ENCODE measurements at regions not wholly inside any gene's neighbourhood (a gene's known extent, or its start where the extent isn't known, plus 50 kb on each side); places are given as distances from the start of the nearest gene placed in this dataset.

DNA sequence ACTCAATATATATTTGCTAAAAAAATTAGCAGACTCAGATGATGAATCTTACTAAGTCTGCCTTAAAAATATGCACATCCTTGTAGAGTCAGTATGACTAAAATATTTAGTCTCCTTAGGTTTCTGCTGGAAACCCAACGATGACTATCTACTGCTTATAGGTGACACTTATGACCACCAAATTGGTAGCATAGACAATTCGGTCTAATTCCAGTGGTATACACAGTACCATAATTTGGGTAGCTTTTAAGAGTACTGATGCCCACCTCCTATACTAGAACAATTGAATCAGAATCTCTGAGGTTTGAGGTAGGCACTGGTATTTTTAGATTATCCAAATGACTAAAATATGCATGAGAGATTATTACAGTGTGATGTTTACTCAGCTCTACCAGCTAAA is 740.8 kb upstream of the ZEB2 start:
- H3K9me3 Mint-ChIP-seq, result no peaks in the 10 kb centered on the region
- Histone ChIP-seq H3F3A (replicated peaks; ENCODE audit: low read depth) (no peaks in the 10 kb centered on the region), H3K4me2 (no peak overlapping the region), H3K36me3 (ENCODE audit: insufficient read depth) (no peaks in the 10 kb centered on the region), H3K27ac (ENCODE audit: low read depth) (no peak overlapping the region), H2AFZ (no peak overlapping the region), H3K4me1 (ENCODE audit: insufficient read depth) (no peaks in the 10 kb centered on the region), H4K20me1 (replicated peaks; ENCODE audit: insufficient read depth) (no peaks in the 10 kb centered on the region), H3K4me3 (no peak overlapping the region), H3K27me3 (ENCODE audit: insufficient read depth) (no peaks in the 10 kb centered on the region), H3K9me2 (ENCODE audit: insufficient read depth) (peaks cover 8% of the 10 kb centered on the region; the same call in 1 of the 2 replicates), H3K79me2 (replicated peaks; ENCODE audit: insufficient read depth) (no peaks in the 10 kb centered on the region)
- H3K27ac Mint-ChIP-seq, result no peak overlapping the region
- ATAC-seq, result no peak
- H3K27me3 Mint-ChIP-seq (ENCODE audit: insufficient read depth, low read depth, poor library complexity), result no peaks in the 10 kb centered on the region
- TF ChIP-seq, protein P1, sequence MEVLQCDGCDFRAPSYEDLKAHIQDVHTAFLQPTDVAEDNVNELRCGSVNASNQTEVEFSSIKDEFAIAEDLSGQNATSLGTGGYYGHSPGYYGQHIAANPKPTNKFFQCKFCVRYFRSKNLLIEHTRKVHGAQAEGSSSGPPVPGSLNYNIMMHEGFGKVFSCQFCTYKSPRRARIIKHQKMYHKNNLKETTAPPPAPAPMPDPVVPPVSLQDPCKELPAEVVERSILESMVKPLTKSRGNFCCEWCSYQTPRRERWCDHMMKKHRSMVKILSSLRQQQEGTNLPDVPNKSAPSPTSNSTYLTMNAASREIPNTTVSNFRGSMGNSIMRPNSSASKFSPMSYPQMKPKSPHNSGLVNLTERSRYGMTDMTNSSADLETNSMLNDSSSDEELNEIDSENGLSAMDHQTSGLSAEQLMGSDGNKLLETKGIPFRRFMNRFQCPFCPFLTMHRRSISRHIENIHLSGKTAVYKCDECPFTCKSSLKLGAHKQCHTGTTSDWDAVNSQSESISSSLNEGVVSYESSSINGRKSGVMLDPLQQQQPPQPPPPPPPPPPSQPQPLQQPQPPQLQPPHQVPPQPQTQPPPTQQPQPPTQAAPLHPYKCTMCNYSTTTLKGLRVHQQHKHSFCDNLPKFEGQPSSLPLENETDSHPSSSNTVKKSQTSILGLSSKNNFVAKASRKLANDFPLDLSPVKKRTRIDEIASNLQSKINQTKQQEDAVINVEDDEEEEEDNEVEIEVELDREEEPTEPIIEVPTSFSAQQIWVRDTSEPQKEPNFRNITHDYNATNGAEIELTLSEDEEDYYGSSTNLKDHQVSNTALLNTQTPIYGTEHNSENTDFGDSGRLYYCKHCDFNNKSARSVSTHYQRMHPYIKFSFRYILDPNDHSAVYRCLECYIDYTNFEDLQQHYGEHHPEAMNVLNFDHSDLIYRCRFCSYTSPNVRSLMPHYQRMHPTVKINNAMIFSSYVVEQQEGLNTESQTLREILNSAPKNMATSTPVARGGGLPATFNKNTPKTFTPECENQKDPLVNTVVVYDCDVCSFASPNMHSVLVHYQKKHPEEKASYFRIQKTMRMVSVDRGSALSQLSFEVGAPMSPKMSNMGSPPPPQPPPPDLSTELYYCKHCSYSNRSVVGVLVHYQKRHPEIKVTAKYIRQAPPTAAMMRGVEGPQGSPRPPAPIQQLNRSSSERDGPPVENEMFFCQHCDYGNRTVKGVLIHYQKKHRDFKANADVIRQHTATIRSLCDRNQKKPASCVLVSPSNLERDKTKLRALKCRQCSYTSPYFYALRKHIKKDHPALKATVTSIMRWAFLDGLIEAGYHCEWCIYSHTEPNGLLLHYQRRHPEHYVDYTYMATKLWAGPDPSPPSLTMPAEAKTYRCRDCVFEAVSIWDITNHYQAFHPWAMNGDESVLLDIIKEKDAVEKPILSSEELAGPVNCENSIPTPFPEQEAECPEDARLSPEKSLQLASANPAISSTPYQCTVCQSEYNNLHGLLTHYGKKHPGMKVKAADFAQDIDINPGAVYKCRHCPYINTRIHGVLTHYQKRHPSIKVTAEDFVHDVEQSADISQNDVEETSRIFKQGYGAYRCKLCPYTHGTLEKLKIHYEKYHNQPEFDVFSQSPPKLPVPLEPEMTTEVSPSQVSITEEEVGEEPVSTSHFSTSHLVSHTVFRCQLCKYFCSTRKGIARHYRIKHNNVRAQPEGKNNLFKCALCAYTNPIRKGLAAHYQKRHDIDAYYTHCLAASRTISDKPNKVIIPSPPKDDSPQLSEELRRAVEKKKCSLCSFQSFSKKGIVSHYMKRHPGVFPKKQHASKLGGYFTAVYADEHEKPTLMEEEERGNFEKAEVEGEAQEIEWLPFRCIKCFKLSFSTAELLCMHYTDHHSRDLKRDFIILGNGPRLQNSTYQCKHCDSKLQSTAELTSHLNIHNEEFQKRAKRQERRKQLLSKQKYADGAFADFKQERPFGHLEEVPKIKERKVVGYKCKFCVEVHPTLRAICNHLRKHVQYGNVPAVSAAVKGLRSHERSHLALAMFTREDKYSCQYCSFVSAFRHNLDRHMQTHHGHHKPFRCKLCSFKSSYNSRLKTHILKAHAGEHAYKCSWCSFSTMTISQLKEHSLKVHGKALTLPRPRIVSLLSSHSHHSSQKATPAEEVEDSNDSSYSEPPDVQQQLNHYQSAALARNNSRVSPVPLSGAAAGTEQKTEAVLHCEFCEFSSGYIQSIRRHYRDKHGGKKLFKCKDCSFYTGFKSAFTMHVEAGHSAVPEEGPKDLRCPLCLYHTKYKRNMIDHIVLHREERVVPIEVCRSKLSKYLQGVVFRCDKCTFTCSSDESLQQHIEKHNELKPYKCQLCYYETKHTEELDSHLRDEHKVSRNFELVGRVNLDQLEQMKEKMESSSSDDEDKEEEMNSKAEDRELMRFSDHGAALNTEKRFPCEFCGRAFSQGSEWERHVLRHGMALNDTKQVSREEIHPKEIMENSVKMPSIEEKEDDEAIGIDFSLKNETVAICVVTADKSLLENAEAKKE (CRISPR knock-in tag; IDR thresholded peaks at IDR 0.05), result no peak
- TF ChIP-seq, protein P2, sequence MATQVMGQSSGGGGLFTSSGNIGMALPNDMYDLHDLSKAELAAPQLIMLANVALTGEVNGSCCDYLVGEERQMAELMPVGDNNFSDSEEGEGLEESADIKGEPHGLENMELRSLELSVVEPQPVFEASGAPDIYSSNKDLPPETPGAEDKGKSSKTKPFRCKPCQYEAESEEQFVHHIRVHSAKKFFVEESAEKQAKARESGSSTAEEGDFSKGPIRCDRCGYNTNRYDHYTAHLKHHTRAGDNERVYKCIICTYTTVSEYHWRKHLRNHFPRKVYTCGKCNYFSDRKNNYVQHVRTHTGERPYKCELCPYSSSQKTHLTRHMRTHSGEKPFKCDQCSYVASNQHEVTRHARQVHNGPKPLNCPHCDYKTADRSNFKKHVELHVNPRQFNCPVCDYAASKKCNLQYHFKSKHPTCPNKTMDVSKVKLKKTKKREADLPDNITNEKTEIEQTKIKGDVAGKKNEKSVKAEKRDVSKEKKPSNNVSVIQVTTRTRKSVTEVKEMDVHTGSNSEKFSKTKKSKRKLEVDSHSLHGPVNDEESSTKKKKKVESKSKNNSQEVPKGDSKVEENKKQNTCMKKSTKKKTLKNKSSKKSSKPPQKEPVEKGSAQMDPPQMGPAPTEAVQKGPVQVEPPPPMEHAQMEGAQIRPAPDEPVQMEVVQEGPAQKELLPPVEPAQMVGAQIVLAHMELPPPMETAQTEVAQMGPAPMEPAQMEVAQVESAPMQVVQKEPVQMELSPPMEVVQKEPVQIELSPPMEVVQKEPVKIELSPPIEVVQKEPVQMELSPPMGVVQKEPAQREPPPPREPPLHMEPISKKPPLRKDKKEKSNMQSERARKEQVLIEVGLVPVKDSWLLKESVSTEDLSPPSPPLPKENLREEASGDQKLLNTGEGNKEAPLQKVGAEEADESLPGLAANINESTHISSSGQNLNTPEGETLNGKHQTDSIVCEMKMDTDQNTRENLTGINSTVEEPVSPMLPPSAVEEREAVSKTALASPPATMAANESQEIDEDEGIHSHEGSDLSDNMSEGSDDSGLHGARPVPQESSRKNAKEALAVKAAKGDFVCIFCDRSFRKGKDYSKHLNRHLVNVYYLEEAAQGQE (IDR thresholded peaks at IDR 0.05; ENCODE audit: unreplicated experiment), result no peak
- TF ChIP-seq EZH2phosphoT487 (IDR thresholded peaks at IDR 0.05; ENCODE audit: unreplicated experiment), result no peak
- no peak for TF ChIP-seq JUNB (IDR thresholded peaks at IDR 0.05; ENCODE audit: unreplicated experiment)
- TF ChIP-seq STAT1 (IDR thresholded peaks at IDR 0.05; ENCODE audit: unreplicated experiment), result no peak
- TF ChIP-seq EZH2 (IDR thresholded peaks at IDR 0.05; ENCODE audit: low read depth, unreplicated experiment), result no peak
- TF ChIP-seq, protein P3, sequence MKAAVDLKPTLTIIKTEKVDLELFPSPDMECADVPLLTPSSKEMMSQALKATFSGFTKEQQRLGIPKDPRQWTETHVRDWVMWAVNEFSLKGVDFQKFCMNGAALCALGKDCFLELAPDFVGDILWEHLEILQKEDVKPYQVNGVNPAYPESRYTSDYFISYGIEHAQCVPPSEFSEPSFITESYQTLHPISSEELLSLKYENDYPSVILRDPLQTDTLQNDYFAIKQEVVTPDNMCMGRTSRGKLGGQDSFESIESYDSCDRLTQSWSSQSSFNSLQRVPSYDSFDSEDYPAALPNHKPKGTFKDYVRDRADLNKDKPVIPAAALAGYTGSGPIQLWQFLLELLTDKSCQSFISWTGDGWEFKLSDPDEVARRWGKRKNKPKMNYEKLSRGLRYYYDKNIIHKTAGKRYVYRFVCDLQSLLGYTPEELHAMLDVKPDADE (IDR thresholded peaks at IDR 0.05), result no peak
- no peak for TF ChIP-seq CREB1 (CRISPR knock-in tag; IDR thresholded peaks at IDR 0.05; ENCODE audit: low read depth)
- no peak for TF ChIP-seq NANOG (IDR thresholded peaks at IDR 0.05; ENCODE audit: borderline replicate concordance)
- TF ChIP-seq, protein P4, sequence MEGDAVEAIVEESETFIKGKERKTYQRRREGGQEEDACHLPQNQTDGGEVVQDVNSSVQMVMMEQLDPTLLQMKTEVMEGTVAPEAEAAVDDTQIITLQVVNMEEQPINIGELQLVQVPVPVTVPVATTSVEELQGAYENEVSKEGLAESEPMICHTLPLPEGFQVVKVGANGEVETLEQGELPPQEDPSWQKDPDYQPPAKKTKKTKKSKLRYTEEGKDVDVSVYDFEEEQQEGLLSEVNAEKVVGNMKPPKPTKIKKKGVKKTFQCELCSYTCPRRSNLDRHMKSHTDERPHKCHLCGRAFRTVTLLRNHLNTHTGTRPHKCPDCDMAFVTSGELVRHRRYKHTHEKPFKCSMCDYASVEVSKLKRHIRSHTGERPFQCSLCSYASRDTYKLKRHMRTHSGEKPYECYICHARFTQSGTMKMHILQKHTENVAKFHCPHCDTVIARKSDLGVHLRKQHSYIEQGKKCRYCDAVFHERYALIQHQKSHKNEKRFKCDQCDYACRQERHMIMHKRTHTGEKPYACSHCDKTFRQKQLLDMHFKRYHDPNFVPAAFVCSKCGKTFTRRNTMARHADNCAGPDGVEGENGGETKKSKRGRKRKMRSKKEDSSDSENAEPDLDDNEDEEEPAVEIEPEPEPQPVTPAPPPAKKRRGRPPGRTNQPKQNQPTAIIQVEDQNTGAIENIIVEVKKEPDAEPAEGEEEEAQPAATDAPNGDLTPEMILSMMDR (conservative IDR thresholded peaks at IDR 0.05; ENCODE audit: low read depth in 2 of 2), result no peak
- TF ChIP-seq POLR2AphosphoS5 (IDR thresholded peaks at IDR 0.05; ENCODE audit: low read depth), result no peak
- no peak for TF ChIP-seq ZNF114 (CRISPR knock-in tag; IDR thresholded peaks at IDR 0.05)
- TF ChIP-seq ZNF331 (CRISPR knock-in tag; IDR thresholded peaks at IDR 0.05; ENCODE audit: low read depth), result no peak
- DNase-seq (ENCODE audit: low spot score), result no peak
- no peaks in the 10 kb centered on the region for H3K36me3 Mint-ChIP-seq (ENCODE audit: low read depth)
- no peaks in the 10 kb centered on the region for H3K4me1 Mint-ChIP-seq
- no peak overlapping the region for H3K4me3 Mint-ChIP-seq

All from GM23338 (cell line).